ENCODE measurements at regions not wholly inside any gene's neighbourhood (a gene's known extent, or its start where the extent isn't known, plus 50 kb on each side); places are given as distances from the start of the nearest gene placed in this dataset.

GRCh38 chr1:91621360-91621759 is 120.7 kb downstream of the CDC7 start:
- Histone ChIP-seq H3K27ac (ENCODE audit: insufficient read depth, low read length) (no peak overlapping the region), H4K20me1 (ENCODE audit: control insufficient read depth, extremely low read depth, insufficient read depth, low read length) (peaks cover 1% of the 10 kb centered on the region), H3K36me3 (ENCODE audit: control insufficient read depth, insufficient read depth, low read length) (no peaks in the 10 kb centered on the region), H2AFZ (ENCODE audit: low read length) (no peak overlapping the region), H3K27me3 (ENCODE audit: control insufficient read depth, insufficient read depth, low read length) (no peaks in the 10 kb centered on the region), H3K4me2 (ENCODE audit: extremely low read depth, insufficient read depth, low read length) (no peak overlapping the region), H3K79me2 (ENCODE audit: control insufficient read depth, insufficient read depth, low read length) (no peaks in the 10 kb centered on the region), H3K9me3 (ENCODE audit: control insufficient read depth, insufficient read depth, low read depth, low read length) (no peaks in the 10 kb centered on the region), H3K9ac (ENCODE audit: insufficient read depth, low read length) (no peak overlapping the region), H3K4me3 (replicated peaks in 1 of 4; ENCODE audit: control extremely low read depth in 1 of 4, insufficient read depth in 1 of 4, low read depth in 3 of 4, low read length in 4 of 4) (no peak overlapping the region), H3K4me1 (ENCODE audit: control insufficient read depth, extremely low read depth, insufficient read depth, low read length) (no peaks in the 10 kb centered on the region)
- no peak for DNase-seq (ENCODE audit: low read depth in 2 of 2)
- TF ChIP-seq CTCF (conservative IDR thresholded peaks at IDR 0.05 in 1 of 2, IDR thresholded peaks at IDR 0.05 in 1 of 2; ENCODE audit: low read depth in 1 of 2, low read length in 2 of 2) (no peak), EZH2 (IDR thresholded peaks at IDR 0.05; ENCODE audit: low read length, missing control alignments) (no peak)

GRCh38 chr1:91621907-91622306 is 121.3 kb downstream of the CDC7 start:
- Histone ChIP-seq H3K4me3 (replicated peaks in 1 of 4; ENCODE audit: control extremely low read depth in 1 of 4, insufficient read depth in 1 of 4, low read depth in 3 of 4, low read length in 4 of 4) (no peak overlapping the region), H3K36me3 (ENCODE audit: control insufficient read depth, insufficient read depth, low read length) (no peaks in the 10 kb centered on the region), H3K4me2 (ENCODE audit: extremely low read depth, insufficient read depth, low read length) (no peak overlapping the region), H3K27ac (ENCODE audit: insufficient read depth, low read length) (no peak overlapping the region), H3K79me2 (ENCODE audit: control insufficient read depth, insufficient read depth, low read length) (no peaks in the 10 kb centered on the region), H3K9me3 (ENCODE audit: control insufficient read depth, insufficient read depth, low read depth, low read length) (no peaks in the 10 kb centered on the region), H3K4me1 (ENCODE audit: control insufficient read depth, extremely low read depth, insufficient read depth, low read length) (no peaks in the 10 kb centered on the region), H3K9ac (ENCODE audit: insufficient read depth, low read length) (no peak overlapping the region), H2AFZ (ENCODE audit: low read length) (no peak overlapping the region), H4K20me1 (ENCODE audit: control insufficient read depth, extremely low read depth, insufficient read depth, low read length) (peaks cover 1% of the 10 kb centered on the region), H3K27me3 (ENCODE audit: control insufficient read depth, insufficient read depth, low read length) (no peaks in the 10 kb centered on the region)
- no peak for DNase-seq (ENCODE audit: low read depth in 2 of 2)
- TF ChIP-seq EZH2 (IDR thresholded peaks at IDR 0.05; ENCODE audit: low read length, missing control alignments) (no peak), CTCF (conservative IDR thresholded peaks at IDR 0.05 in 1 of 2, IDR thresholded peaks at IDR 0.05 in 1 of 2; ENCODE audit: low read depth in 1 of 2, low read length in 2 of 2) (no peak)

GRCh38 chr1:91622616-91623015 is 122.0 kb downstream of the CDC7 start:
- Histone ChIP-seq H3K9me3 (ENCODE audit: control insufficient read depth, insufficient read depth, low read depth, low read length) (no peaks in the 10 kb centered on the region), H3K4me2 (ENCODE audit: extremely low read depth, insufficient read depth, low read length) (no peak overlapping the region), H3K4me3 (replicated peaks in 1 of 4; ENCODE audit: control extremely low read depth in 1 of 4, insufficient read depth in 1 of 4, low read depth in 3 of 4, low read length in 4 of 4) (no peak overlapping the region), H3K9ac (ENCODE audit: insufficient read depth, low read length) (no peak overlapping the region), H3K79me2 (ENCODE audit: control insufficient read depth, insufficient read depth, low read length) (no peaks in the 10 kb centered on the region), H2AFZ (ENCODE audit: low read length) (no peak overlapping the region), H3K27ac (ENCODE audit: insufficient read depth, low read length) (no peak overlapping the region), H3K4me1 (ENCODE audit: control insufficient read depth, extremely low read depth, insufficient read depth, low read length) (no peaks in the 10 kb centered on the region), H4K20me1 (ENCODE audit: control insufficient read depth, extremely low read depth, insufficient read depth, low read length) (peaks cover 1% of the 10 kb centered on the region), H3K36me3 (ENCODE audit: control insufficient read depth, insufficient read depth, low read length) (no peaks in the 10 kb centered on the region), H3K27me3 (ENCODE audit: control insufficient read depth, insufficient read depth, low read length) (no peaks in the 10 kb centered on the region)
- DNase-seq (ENCODE audit: low read depth in 2 of 2): peak in 1 of 2 donors; percentile 28
- TF ChIP-seq CTCF (conservative IDR thresholded peaks at IDR 0.05 in 1 of 2, IDR thresholded peaks at IDR 0.05 in 1 of 2; ENCODE audit: low read depth in 1 of 2, low read length in 2 of 2): no peak
- TF ChIP-seq EZH2 (IDR thresholded peaks at IDR 0.05; ENCODE audit: low read length, missing control alignments): no peak
